HEK293 (cell line): ENCODE measurements at regions not wholly inside any gene's neighbourhood (a gene's known extent, or its start where the extent isn't known, plus 50 kb on each side); places are given as distances from the start of the nearest gene placed in this dataset.

Experiments
- CTCF ChIA-PET: fragments of 350-600 bp; formaldehyde crosslinking; extraction: SDS; loops from one replicate; lab custom pipeline; 2021; ENCODE audit warnings: antibody characterized with exemption; lab: Yijun Ruan, JAX
- POLR2A ChIA-PET: fragments of 300-600 bp; formaldehyde crosslinking; extraction: SDS; loops from one replicate; lab custom pipeline; 2020; ENCODE audit warnings: antibody characterized with exemption, inconsistent platforms; lab: Yijun Ruan, JAX
- H3K27ac ChIP-seq: fragments of 200-500 bp; sonication (Bioruptor generic); 2 replicates; pipeline ENCODE4 v1.5.1; 2014; ENCODE audit warnings: low read depth, low read length, control low read depth, inconsistent platforms; ENCODE audit errors: extremely low read depth
- H3K36me3 ChIP-seq, 2 experiments: fragments of 200-500 bp in 1 of 2; sonication (Bioruptor generic) in 1 of 2; 1 replicate in 1 of 2; 2 replicates in 1 of 2; pipeline ENCODE4 v1.5.1; 2014 to 2017; ENCODE audit warnings: inconsistent platforms in 2 of 2, low read length in 2 of 2; ENCODE audit not compliant: control insufficient read depth in 2 of 2, insufficient read depth in 1 of 2
- H3K4me1 ChIP-seq: fragments of 200-500 bp; sonication (Bioruptor generic); 2 replicates; pipeline ENCODE4 v1.5.1; 2014; ENCODE audit warnings: mild to moderate bottlenecking, low read length, inconsistent platforms; ENCODE audit not compliant: control insufficient read depth, insufficient read depth
- H3K4me3 ChIP-seq: 2 replicates; pipeline ENCODE4 v1.5.1; 2011; ENCODE audit warnings: low read depth, mild to moderate bottlenecking, control low read depth, low read length, moderate library complexity
- H3K9me3 ChIP-seq: fragments of 200-500 bp; sonication (Bioruptor generic); 2 replicates; pipeline ENCODE4 v1.5.1; 2014; ENCODE audit warnings: low read depth, low read length, inconsistent platforms; ENCODE audit not compliant: control insufficient read depth, insufficient read depth
- GLIS1 ChIP-seq: fragments of 450-650 bp; formaldehyde crosslinking; IDR thresholded peaks from 2 replicates; pipeline ENCODE4 v1.5.1; 2016; ENCODE audit warnings: missing biosample characterization, missing genetic modification characterization
- HOXA7 ChIP-seq: sonication (generic); formaldehyde crosslinking; IDR thresholded peaks from 2 replicates; pipeline ENCODE4 v1.8.1; 2022; ENCODE audit warnings: missing genetic modification reagents, borderline replicate concordance
- KLF7 ChIP-seq: fragments of 450-650 bp; formaldehyde crosslinking; IDR thresholded peaks from 2 replicates; pipeline ENCODE4 v1.5.1; 2016; ENCODE audit warnings: missing biosample characterization, missing genetic modification characterization, borderline replicate concordance
- KLF9 ChIP-seq: fragments of 450-650 bp; formaldehyde crosslinking; IDR thresholded peaks from 2 replicates; pipeline ENCODE4 v1.5.1; 2016; ENCODE audit warnings: missing biosample characterization, missing genetic modification characterization, low read depth
- OSR2 ChIP-seq: fragments of 450-650 bp; formaldehyde crosslinking; IDR thresholded peaks from 2 replicates; pipeline ENCODE4 v1.5.1; 2016; ENCODE audit warnings: missing biosample characterization, missing genetic modification characterization
- TRIM28 ChIP-seq: IDR thresholded peaks from 2 replicates; pipeline ENCODE4 v1.6.1; 2011; ENCODE audit warnings: low read length, control low read depth, borderline replicate concordance
- ZNF10 ChIP-seq: fragments of 450-650 bp; formaldehyde crosslinking; IDR thresholded peaks from 2 replicates; pipeline ENCODE4 v1.5.1; 2017; ENCODE audit warnings: missing biosample characterization, missing genetic modification characterization
- ZNF214 ChIP-seq: fragments of 450-650 bp; formaldehyde crosslinking; IDR thresholded peaks from 2 replicates; pipeline ENCODE4 v1.5.1; 2017; ENCODE audit warnings: missing biosample characterization, mild to moderate bottlenecking, missing genetic modification characterization, borderline replicate concordance
- ZNF324 ChIP-seq: fragments of 450-650 bp; formaldehyde crosslinking; IDR thresholded peaks from 2 replicates; pipeline ENCODE4 v1.5.1; 2016; ENCODE audit warnings: missing biosample characterization, missing genetic modification characterization
- ZNF433 ChIP-seq: fragments of 450-650 bp; formaldehyde crosslinking; IDR thresholded peaks from 2 replicates; pipeline ENCODE4 v1.5.1; 2016; ENCODE audit warnings: missing biosample characterization, missing genetic modification characterization, low read depth
- ZNF48 ChIP-seq: fragments of 450-650 bp; formaldehyde crosslinking; IDR thresholded peaks from 2 replicates; pipeline ENCODE4 v1.5.1; 2016; ENCODE audit warnings: missing biosample characterization, missing genetic modification characterization
- ZNF555 ChIP-seq: fragments of 450-650 bp; formaldehyde crosslinking; conservative IDR thresholded peaks from 2 replicates; pipeline ENCODE4 v1.5.1; 2017; ENCODE audit warnings: missing biosample characterization, mild to moderate bottlenecking, missing genetic modification characterization, inconsistent platforms
- ZNF623 ChIP-seq: fragments of 450-650 bp; formaldehyde crosslinking; IDR thresholded peaks from 2 replicates; pipeline ENCODE4 v1.5.1; 2016; ENCODE audit warnings: missing biosample characterization, missing genetic modification characterization
- ZNF664 ChIP-seq: fragments of 450-650 bp; formaldehyde crosslinking; IDR thresholded peaks from 2 replicates; pipeline ENCODE4 v1.5.1; 2016; ENCODE audit warnings: missing biosample characterization, missing genetic modification characterization
- ZNF707 ChIP-seq: fragments of 450-650 bp; formaldehyde crosslinking; IDR thresholded peaks from 2 replicates; pipeline ENCODE4 v1.5.1; 2016; ENCODE audit warnings: missing biosample characterization, missing genetic modification characterization
- ZNF768 ChIP-seq: fragments of 450-650 bp; formaldehyde crosslinking; IDR thresholded peaks from 2 replicates; pipeline ENCODE4 v1.5.1; 2018; ENCODE audit warnings: missing biosample characterization, mild to moderate bottlenecking, missing genetic modification characterization
- ZNF791 ChIP-seq: fragments of 450-650 bp; formaldehyde crosslinking; IDR thresholded peaks from 2 replicates; pipeline ENCODE4 v1.5.1; 2016; ENCODE audit warnings: missing biosample characterization, missing genetic modification characterization
- TF ChIP-seq, protein P1 (sequence below): fragments of 450-650 bp; formaldehyde crosslinking; IDR thresholded peaks from 2 replicates; pipeline ENCODE4 v1.5.1; 2016; ENCODE audit warnings: missing biosample characterization, missing genetic modification characterization
- TF ChIP-seq, protein P2 (sequence below): fragments of 450-650 bp; formaldehyde crosslinking; IDR thresholded peaks from 2 replicates; pipeline ENCODE4 v1.5.1; 2016; ENCODE audit warnings: missing biosample characterization, missing genetic modification characterization
- TF ChIP-seq, protein P3 (sequence below): fragments of 450-650 bp; formaldehyde crosslinking; IDR thresholded peaks from 2 replicates; pipeline ENCODE4 v1.5.1; 2017; ENCODE audit warnings: missing biosample characterization, missing genetic modification characterization
- TF ChIP-seq, protein P4 (sequence below): fragments of 450-650 bp; formaldehyde crosslinking; IDR thresholded peaks from 2 replicates; pipeline ENCODE4 v1.5.1; 2016; ENCODE audit warnings: missing biosample characterization, missing genetic modification characterization

GRCh38 chr16:85549766-85550421 lies 63.2 kb upstream of the GSE1 start:
- Histone ChIP-seq H3K4me3 (no peak overlapping the region), H3K27ac (no peak overlapping the region), H3K4me1 (no peaks in the 10 kb centered on the region), H3K36me3 (no peaks in the 10 kb centered on the region), H3K9me3 (no peaks in the 10 kb centered on the region)
- CTCF ChIA-PET = interaction anchor here (0.9 to 1.5 kb wide), 3 partner anchors 9 to 21 kb away, joined by 3 to 4 read pairs (median 4); no protein-coding TSS in a partner anchor
- POLR2A ChIA-PET = interaction anchor here (1.0 kb wide), 1 partner anchor 60 kb away, joined by 3 read pairs; no protein-coding TSS in a partner anchor
- TF ChIP-seq ZNF555 (tag by site-specific recombination) (no peak), ZNF48 (tag by site-specific recombination) (no peak), OSR2 (tag by site-specific recombination) (no peak), ZNF791 (no peak), TRIM28 (no peak), ZNF768 (tag by site-specific recombination) (peak; percentile 97), ZNF433 (tag by site-specific recombination) (no peak), KLF9 (tag by site-specific recombination) (peak; percentile 42; the same call in 1 of the 2 replicates)
- TF ChIP-seq, protein P1, sequence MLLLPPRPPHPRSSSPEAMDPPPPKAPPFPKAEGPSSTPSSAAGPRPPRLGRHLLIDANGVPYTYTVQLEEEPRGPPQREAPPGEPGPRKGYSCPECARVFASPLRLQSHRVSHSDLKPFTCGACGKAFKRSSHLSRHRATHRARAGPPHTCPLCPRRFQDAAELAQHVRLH (tag by site-specific recombination) = no peak

GRCh38 chr16:85550422-85550864 lies 62.7 kb upstream of the GSE1 start:
- Histone ChIP-seq H3K36me3 (no peaks in the 10 kb centered on the region), H3K4me3 (no peak overlapping the region), H3K27ac (no peak overlapping the region), H3K9me3 (no peaks in the 10 kb centered on the region), H3K4me1 (no peaks in the 10 kb centered on the region)
- ChIA-PET POLR2A (interaction anchor here (0.6 to 1.0 kb wide), 2 partner anchors 59 to 74 kb away, joined by 3 to 7 read pairs; no protein-coding TSS in a partner anchor), CTCF (interaction anchor here (0.9 to 1.5 kb wide), 3 partner anchors 10 to 22 kb away, joined by 3 to 4 read pairs (median 4); no protein-coding TSS in a partner anchor)
- TF ChIP-seq ZNF214 = no peak
- TF ChIP-seq ZNF623 (tag by site-specific recombination) = no peak
- TF ChIP-seq, protein P2, sequence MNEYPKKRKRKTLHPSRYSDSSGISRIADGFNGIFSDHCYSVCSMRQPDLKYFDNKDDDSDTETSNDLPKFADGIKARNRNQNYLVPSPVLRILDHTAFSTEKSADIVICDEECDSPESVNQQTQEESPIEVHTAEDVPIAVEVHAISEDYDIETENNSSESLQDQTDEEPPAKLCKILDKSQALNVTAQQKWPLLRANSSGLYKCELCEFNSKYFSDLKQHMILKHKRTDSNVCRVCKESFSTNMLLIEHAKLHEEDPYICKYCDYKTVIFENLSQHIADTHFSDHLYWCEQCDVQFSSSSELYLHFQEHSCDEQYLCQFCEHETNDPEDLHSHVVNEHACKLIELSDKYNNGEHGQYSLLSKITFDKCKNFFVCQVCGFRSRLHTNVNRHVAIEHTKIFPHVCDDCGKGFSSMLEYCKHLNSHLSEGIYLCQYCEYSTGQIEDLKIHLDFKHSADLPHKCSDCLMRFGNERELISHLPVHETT = no peak
- TF ChIP-seq ZNF664 (tag by site-specific recombination) = no peak
- no peak for TF ChIP-seq ZNF707 (tag by site-specific recombination)
- TF ChIP-seq, protein P3, sequence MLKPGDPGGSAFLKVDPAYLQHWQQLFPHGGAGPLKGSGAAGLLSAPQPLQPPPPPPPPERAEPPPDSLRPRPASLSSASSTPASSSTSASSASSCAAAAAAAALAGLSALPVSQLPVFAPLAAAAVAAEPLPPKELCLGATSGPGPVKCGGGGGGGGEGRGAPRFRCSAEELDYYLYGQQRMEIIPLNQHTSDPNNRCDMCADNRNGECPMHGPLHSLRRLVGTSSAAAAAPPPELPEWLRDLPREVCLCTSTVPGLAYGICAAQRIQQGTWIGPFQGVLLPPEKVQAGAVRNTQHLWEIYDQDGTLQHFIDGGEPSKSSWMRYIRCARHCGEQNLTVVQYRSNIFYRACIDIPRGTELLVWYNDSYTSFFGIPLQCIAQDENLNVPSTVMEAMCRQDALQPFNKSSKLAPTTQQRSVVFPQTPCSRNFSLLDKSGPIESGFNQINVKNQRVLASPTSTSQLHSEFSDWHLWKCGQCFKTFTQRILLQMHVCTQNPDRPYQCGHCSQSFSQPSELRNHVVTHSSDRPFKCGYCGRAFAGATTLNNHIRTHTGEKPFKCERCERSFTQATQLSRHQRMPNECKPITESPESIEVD (tag by site-specific recombination) = no peak
- no peak for TF ChIP-seq ZNF10 (tag by site-specific recombination)
- TF ChIP-seq KLF7 (tag by site-specific recombination) = no peak
- no peak for TF ChIP-seq ZNF324 (tag by site-specific recombination)
- no peak for TF ChIP-seq HOXA7 (CRISPR knock-in tag)
- TF ChIP-seq, protein P4, sequence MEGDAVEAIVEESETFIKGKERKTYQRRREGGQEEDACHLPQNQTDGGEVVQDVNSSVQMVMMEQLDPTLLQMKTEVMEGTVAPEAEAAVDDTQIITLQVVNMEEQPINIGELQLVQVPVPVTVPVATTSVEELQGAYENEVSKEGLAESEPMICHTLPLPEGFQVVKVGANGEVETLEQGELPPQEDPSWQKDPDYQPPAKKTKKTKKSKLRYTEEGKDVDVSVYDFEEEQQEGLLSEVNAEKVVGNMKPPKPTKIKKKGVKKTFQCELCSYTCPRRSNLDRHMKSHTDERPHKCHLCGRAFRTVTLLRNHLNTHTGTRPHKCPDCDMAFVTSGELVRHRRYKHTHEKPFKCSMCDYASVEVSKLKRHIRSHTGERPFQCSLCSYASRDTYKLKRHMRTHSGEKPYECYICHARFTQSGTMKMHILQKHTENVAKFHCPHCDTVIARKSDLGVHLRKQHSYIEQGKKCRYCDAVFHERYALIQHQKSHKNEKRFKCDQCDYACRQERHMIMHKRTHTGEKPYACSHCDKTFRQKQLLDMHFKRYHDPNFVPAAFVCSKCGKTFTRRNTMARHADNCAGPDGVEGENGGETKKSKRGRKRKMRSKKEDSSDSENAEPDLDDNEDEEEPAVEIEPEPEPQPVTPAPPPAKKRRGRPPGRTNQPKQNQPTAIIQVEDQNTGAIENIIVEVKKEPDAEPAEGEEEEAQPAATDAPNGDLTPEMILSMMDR (tag by site-specific recombination) = no peak
- no peak for TF ChIP-seq GLIS1 (tag by site-specific recombination)
